ENCODE measurements at regions not wholly inside any gene's neighbourhood (a gene's known extent, or its start where the extent isn't known, plus 50 kb on each side); places are given as distances from the start of the nearest gene placed in this dataset.
"Not testable (repeated sequence)": the region's sequence is repeated elsewhere in the genome, so short reads cannot be mapped to it uniquely, and the experiment has no call there.

GRCh38 chr3:5357089-5357488 is 169.6 kb downstream of the EDEM1 start:
- DNase-seq (ENCODE audit: low spot score): no peak

- no peak for DNase-seq (ENCODE audit: low spot score)
Observed at GRCh38 chr3:5358911-5359310, 171.4 kb downstream of the EDEM1 start.

- DNase-seq (ENCODE audit: low spot score): no peak
Observed at GRCh38 chr3:5360453-5360852, 172.9 kb downstream of the EDEM1 start.

GRCh38 chr3:5366746-5367145 is 179.2 kb downstream of the EDEM1 start:
- no peak for DNase-seq (ENCODE audit: low spot score)

GRCh38 chr3:5371555-5371954 is 184.0 kb downstream of the EDEM1 start:
- DNase-seq (ENCODE audit: low spot score): not testable (repeated sequence)

- DNase-seq (ENCODE audit: low spot score): no peak
Observed at GRCh38 chr3:5376761-5377160, 189.3 kb downstream of the EDEM1 start.

GRCh38 chr3:5379266-5379665 is 191.8 kb downstream of the EDEM1 start:
- not testable (repeated sequence) for DNase-seq (ENCODE audit: low spot score)

GRCh38 chr3:5383486-5384263 is 196.2 kb downstream of the EDEM1 start:
- not testable (repeated sequence) for DNase-seq (ENCODE audit: low spot score)

- DNase-seq (ENCODE audit: low spot score): no peak
Observed at GRCh38 chr3:5384557-5385236, 197.2 kb downstream of the EDEM1 start.

- DNase-seq (ENCODE audit: low spot score): no peak
Observed at GRCh38 chr3:5388091-5388490, 200.6 kb downstream of the EDEM1 start.

- no peak for DNase-seq (ENCODE audit: low spot score)
Observed at GRCh38 chr3:5389057-5389456, 201.6 kb downstream of the EDEM1 start.

GRCh38 chr3:5390221-5390620 is 202.7 kb downstream of the EDEM1 start:
- DNase-seq (ENCODE audit: low spot score): no peak

- no peak for DNase-seq (ENCODE audit: low spot score)
Observed at GRCh38 chr3:5390936-5391625, 203.6 kb downstream of the EDEM1 start.

- no peak for DNase-seq (ENCODE audit: low spot score)
Observed at GRCh38 chr3:5401002-5401401, 213.5 kb downstream of the EDEM1 start.

- no peak for DNase-seq (ENCODE audit: low spot score)
Observed at GRCh38 chr3:5404718-5405117, 217.2 kb downstream of the EDEM1 start.

- no peak for DNase-seq (ENCODE audit: low spot score)
Observed at GRCh38 chr3:5411786-5412185, 224.3 kb downstream of the EDEM1 start.

GRCh38 chr3:5423076-5423475 is 235.6 kb downstream of the EDEM1 start:
- DNase-seq (ENCODE audit: low spot score): no peak

- DNase-seq (ENCODE audit: low spot score): no peak
Observed at GRCh38 chr3:5423523-5423922, 236.0 kb downstream of the EDEM1 start.

- no peak for DNase-seq (ENCODE audit: low spot score)
Observed at GRCh38 chr3:5425371-5425770, 237.9 kb downstream of the EDEM1 start.

GRCh38 chr3:5426094-5426883 is 238.8 kb downstream of the EDEM1 start:
- peak; percentile 79 for DNase-seq (ENCODE audit: low spot score)

- DNase-seq (ENCODE audit: low spot score): no peak
Observed at GRCh38 chr3:5427021-5427420, 239.5 kb downstream of the EDEM1 start.

- DNase-seq (ENCODE audit: low spot score): no peak
Observed at GRCh38 chr3:5427938-5428337, 240.4 kb downstream of the EDEM1 start.
